GM12878 (cell line): ENCODE measurements at regions not wholly inside any gene's neighbourhood (a gene's known extent, or its start where the extent isn't known, plus 50 kb on each side); places are given as distances from the start of the nearest gene placed in this dataset.

ENCODE experiments used
- JUND ChIP-seq: IDR thresholded peaks from 2 replicates; pipeline ENCODE4 v1.6.1; 2012; ENCODE audit warnings: low read depth, mild to moderate bottlenecking, low read length, improper control_type of control experiment, moderate library complexity
- POLR2AphosphoS5 ChIP-seq: IDR thresholded peaks from 2 replicates; pipeline ENCODE4 v1.6.1; 2011; ENCODE audit warnings: mild to moderate bottlenecking, low read length, inconsistent platforms
- RB1 ChIP-seq: fragments of 450-650 bp; formaldehyde crosslinking; IDR thresholded peaks from 2 replicates; pipeline ENCODE4 v1.6.1; 2017; ENCODE audit warnings: mild to moderate bottlenecking, borderline replicate concordance
- YY1 ChIP-seq: IDR thresholded peaks from 2 replicates; pipeline ENCODE4 v1.6.1; 2011; ENCODE audit warnings: low read depth, mild to moderate bottlenecking, low read length
- ZNF217 ChIP-seq: fragments of 450-650 bp; IDR thresholded peaks from 2 replicates; pipeline ENCODE4 v1.6.1; 2017; ENCODE audit warnings: antibody characterized with exemption, mild to moderate bottlenecking
- TF ChIP-seq, protein P1 (sequence below), 3 experiments: IDR thresholded peaks in 2 of 3; conservative IDR thresholded peaks in 1 of 3; 2 replicates each; pipeline ENCODE4 v1.5.1; 2011; ENCODE audit warnings: low read depth in 3 of 3, low read length in 3 of 3, mild to moderate bottlenecking in 3 of 3, control low read depth in 2 of 3, moderate library complexity in 2 of 3, inconsistent platforms in 1 of 3, mixed read lengths in 1 of 3; ENCODE audit not compliant: control insufficient read depth in 2 of 3, insufficient read depth in 1 of 3; ENCODE audit errors: extremely low read depth in 1 of 3
- TF ChIP-seq, protein P2 (sequence below): IDR thresholded peaks from 2 replicates; pipeline ENCODE4 v1.6.1; 2012; ENCODE audit warnings: low read depth, low read length, improper control_type of control experiment
- TF ChIP-seq, protein P3 (sequence below): IDR thresholded peaks from 2 replicates; pipeline ENCODE4 v1.6.1; 2012; ENCODE audit warnings: low read depth, low read length, improper control_type of control experiment

DNA sequence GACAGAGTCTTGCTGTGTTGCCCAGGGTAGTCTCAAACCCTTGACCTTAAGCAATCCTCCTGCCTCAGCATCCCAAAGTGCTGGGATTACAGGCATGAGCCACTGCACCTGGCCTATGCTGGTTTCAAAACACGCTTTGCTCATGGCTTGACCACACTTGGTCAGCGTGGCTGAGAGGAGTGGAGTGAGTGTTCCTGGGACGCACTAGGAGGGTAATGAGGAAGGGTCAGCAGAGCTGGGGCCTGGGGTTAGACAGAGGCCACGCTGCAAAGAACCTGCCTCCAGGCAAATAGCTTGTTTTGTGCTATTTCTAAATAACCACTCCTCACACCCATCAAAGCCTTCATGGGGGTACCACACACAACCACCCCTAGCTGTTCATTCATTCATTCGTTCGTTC lies 77.9 kb upstream of the TOX2 start:
- TF ChIP-seq, protein P1, sequence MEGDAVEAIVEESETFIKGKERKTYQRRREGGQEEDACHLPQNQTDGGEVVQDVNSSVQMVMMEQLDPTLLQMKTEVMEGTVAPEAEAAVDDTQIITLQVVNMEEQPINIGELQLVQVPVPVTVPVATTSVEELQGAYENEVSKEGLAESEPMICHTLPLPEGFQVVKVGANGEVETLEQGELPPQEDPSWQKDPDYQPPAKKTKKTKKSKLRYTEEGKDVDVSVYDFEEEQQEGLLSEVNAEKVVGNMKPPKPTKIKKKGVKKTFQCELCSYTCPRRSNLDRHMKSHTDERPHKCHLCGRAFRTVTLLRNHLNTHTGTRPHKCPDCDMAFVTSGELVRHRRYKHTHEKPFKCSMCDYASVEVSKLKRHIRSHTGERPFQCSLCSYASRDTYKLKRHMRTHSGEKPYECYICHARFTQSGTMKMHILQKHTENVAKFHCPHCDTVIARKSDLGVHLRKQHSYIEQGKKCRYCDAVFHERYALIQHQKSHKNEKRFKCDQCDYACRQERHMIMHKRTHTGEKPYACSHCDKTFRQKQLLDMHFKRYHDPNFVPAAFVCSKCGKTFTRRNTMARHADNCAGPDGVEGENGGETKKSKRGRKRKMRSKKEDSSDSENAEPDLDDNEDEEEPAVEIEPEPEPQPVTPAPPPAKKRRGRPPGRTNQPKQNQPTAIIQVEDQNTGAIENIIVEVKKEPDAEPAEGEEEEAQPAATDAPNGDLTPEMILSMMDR (IDR thresholded peaks at IDR 0.05 in 2 of 3, conservative IDR thresholded peaks at IDR 0.05 in 1 of 3; ENCODE audit: control insufficient read depth in 2 of 3, extremely low read depth in 1 of 3, insufficient read depth in 1 of 3, low read depth in 3 of 3, low read length in 3 of 3), result no peak
- no peak for TF ChIP-seq POLR2AphosphoS5
- TF ChIP-seq ZNF217, result no peak
- TF ChIP-seq, protein P2, sequence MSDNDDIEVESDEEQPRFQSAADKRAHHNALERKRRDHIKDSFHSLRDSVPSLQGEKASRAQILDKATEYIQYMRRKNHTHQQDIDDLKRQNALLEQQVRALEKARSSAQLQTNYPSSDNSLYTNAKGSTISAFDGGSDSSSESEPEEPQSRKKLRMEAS, result no peak
- TF ChIP-seq YY1, result no peak
- TF ChIP-seq, protein P3, sequence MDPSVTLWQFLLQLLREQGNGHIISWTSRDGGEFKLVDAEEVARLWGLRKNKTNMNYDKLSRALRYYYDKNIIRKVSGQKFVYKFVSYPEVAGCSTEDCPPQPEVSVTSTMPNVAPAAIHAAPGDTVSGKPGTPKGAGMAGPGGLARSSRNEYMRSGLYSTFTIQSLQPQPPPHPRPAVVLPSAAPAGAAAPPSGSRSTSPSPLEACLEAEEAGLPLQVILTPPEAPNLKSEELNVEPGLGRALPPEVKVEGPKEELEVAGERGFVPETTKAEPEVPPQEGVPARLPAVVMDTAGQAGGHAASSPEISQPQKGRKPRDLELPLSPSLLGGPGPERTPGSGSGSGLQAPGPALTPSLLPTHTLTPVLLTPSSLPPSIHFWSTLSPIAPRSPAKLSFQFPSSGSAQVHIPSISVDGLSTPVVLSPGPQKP, result no peak
- no peak for TF ChIP-seq JUND
- TF ChIP-seq RB1, result no peak
